ENCODE measurements at regions not wholly inside any gene's neighbourhood (a gene's known extent, or its start where the extent isn't known, plus 50 kb on each side); places are given as distances from the start of the nearest gene placed in this dataset.

DNA sequence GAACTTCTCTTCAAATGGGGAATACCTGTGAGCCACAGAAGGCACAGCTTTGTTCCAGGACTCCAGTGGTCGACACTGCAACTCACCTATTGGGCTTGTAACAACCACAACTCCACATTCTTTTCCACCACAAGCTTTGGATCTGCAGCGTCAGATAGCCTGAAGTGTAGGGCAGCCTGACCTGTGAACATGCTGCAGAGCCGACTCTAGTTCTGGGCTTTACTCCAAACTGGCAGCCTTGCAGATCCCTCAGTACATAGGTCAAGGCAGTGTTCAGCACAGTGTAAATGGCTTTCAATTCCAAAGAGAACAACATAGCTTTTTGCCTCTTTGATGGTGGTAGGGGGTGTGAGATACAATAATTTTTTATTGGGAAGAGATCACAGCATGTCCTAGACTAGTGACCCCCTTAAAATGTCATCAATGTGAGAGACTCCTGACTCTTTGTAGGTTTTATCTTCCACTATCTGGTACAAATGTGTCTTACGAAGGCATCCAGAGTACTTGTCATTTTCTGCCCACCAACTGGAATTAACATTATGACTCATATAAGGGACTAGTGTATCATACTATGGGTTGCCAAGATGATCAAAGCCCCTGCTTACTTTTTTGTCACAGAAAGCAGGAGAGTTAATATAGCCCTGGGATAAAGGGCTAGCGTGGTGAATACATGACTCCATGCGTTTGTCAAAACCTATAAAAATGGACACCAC lies 149.8 kb downstream of the COPS8 start:
- TF ChIP-seq, protein P1, sequence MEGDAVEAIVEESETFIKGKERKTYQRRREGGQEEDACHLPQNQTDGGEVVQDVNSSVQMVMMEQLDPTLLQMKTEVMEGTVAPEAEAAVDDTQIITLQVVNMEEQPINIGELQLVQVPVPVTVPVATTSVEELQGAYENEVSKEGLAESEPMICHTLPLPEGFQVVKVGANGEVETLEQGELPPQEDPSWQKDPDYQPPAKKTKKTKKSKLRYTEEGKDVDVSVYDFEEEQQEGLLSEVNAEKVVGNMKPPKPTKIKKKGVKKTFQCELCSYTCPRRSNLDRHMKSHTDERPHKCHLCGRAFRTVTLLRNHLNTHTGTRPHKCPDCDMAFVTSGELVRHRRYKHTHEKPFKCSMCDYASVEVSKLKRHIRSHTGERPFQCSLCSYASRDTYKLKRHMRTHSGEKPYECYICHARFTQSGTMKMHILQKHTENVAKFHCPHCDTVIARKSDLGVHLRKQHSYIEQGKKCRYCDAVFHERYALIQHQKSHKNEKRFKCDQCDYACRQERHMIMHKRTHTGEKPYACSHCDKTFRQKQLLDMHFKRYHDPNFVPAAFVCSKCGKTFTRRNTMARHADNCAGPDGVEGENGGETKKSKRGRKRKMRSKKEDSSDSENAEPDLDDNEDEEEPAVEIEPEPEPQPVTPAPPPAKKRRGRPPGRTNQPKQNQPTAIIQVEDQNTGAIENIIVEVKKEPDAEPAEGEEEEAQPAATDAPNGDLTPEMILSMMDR (IDR thresholded peaks at IDR 0.05) = no peak
- TF ChIP-seq POLR2A (IDR thresholded peaks at IDR 0.05) = no peak

All from esophagus squamous epithelium (tissue), 4 donors.